Fibroblast of peridontal ligament (primary cell): ENCODE measurements at regions not wholly inside any gene's neighbourhood (a gene's known extent, or its start where the extent isn't known, plus 50 kb on each side); places are given as distances from the start of the nearest gene placed in this dataset.
A peak's percentile ranks its signal among the peaks of the same experiment; 100 is the strongest.

ENCODE experiments used
- DNase-seq: peaks from one replicate; pipeline ENCODE4 v3.0.0-alpha.2; 2010; ENCODE audit errors: extremely low read depth

DNA sequence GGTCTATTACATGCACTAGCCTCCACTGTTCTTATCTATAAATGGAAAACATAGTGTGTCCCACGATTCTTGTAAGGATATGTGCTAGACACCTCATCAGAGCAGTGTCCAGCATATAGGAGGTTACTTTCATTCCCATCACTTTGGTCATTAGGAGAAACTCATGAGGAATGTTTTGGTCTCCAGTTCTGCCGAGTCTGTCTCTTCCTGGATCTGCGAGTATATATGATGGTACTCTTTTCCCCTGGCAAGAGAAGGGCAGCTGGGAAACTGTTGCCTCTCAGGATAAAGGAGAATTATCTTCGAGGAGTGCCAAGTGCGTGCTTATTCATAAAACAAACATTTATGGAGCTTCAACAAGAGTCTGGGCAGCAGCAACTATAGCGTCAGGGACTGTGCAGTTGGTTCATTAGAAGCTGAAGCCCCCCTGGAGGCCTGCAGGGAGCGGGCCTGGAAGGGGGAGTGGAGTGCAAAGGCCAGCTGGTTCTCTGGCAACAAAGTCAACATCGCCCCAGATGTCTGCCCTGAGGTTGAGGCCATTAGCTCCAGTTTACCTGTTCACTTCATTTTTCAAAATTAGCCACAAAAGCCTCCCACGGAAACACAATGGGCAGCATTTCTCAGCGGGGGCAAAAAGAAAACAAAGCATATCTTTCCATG, 811.9 kb downstream of the MAFB start:
- DNase-seq = no peak

DNA sequence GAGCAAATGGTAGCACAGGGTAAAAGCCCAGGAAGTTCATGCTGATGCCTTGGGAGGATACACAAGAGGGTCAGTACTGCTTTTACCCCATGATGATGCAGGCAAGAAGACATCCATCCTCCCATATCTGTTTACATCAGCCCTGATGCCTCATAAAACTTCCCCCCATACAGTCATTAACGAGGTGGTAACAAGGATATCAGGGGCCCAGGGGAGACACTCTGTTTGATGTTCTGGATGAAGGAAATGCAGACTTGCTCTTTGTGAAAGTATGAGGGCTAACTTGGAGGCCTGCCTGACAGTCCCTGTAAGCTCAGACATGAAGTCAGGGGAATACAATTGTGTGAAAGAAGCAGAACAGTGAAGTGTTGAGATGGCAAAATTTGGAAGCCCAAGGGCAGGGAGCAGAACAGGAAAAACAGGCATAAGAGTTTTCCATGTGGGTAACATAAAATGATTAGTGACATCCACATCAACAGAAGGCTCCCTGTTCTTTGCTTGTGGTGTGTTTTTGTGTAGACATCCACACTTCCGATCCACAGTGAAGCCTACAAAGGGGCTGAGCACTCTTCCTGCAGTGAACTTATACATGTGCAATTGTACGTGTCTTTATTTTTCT, 813.4 kb downstream of the MAFB start:
- no peak for DNase-seq

DNA sequence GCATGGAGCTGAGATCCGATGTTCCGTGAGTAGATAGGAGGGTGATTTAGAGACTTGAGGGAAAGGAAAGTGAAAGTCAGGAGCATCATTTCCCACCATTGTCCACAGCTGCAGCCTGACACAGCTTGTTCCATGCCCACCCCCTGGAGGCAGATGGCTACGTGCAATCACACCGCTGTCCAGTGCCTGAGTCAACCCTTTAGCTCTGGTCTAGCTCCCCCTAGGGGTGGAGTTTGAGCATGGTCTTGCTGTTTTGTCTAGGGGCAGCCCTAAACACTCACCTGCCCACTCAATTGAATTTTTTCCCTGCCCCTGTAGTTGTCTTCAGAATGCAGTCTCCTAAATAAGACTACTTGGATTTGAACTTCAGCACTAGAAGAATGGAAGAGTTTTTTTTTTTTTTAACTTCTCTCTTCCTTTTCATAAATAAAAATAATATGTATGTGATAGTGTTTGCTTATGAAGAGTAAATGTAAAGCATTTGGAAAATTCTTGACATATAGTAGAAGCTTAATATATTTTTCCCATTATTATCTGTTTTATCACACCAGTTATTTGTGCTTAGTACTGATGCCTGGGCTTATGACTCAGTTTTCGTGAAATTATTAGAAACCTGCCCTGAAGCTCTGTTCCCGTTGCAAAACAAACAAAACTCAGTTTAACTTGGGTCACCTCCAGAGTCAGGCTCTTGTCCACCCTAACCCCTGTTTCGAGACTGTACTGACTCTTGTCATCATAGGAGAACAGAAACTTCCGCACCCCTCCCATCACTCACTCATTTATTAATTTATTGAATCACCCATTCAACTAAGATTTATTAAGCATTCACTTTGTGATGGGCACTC, 814.8 kb downstream of the MAFB start:
- DNase-seq = peak; percentile 92

GRCh38 chr20:39873286-39873685, 815.8 kb downstream of the MAFB start:
- DNase-seq = no peak

DNA sequence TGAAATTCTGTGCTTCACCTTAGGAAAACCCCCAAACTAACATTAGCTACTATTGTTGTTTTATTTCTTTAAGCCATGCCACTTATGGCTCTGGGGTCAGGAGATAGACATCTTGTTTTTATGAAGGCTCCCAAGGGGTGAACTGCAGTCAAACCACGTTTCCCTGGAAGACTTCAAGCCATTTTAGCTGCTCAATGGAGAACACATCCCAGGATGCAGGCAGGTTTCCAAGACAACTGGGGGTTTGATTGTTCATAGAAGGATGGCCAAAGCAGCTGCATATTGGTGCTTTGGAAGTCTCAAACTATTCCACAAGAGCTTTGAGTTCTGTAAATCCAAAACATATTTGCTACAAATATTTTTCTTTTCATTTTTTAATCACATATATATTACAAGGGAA, 818.0 kb downstream of the MAFB start:
- peak; percentile 51 for DNase-seq

GRCh38 chr20:39865446-39865845, 823.6 kb downstream of the MAFB start:
- DNase-seq = no peak

- DNase-seq = peak; percentile 81
Measured at GRCh38 chr20:39862470-39862891, 826.6 kb downstream of the MAFB start.

GRCh38 chr20:39861381-39861780, 827.7 kb downstream of the MAFB start:
- no peak for DNase-seq

DNA sequence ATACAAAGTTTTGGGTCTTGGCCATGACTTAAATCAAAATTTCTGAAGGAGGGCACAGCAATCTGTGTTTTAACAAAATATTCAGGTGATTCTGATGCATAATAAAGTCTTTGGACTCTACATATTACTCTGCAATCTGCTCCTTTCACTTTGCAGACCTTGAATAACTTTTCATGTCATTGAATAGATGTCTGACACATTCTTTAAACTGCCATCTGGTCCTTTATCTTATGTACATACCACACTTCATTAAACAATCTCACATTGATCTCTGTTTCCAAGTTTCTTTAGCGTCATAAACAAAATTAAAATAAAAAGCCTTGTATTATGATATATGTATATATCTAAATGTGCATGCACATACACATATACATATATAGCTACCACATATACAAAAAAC, 831.2 kb downstream of the MAFB start:
- DNase-seq = no peak

- no peak for DNase-seq
Measured at GRCh38 chr20:39857187-39857586, 831.8 kb downstream of the MAFB start.

GRCh38 chr20:39855799-39856198, 833.2 kb downstream of the MAFB start:
- DNase-seq = peak; percentile 68

- peak; percentile 46 for DNase-seq
Measured at GRCh38 chr20:39855056-39855455, 834.0 kb downstream of the MAFB start.

DNA sequence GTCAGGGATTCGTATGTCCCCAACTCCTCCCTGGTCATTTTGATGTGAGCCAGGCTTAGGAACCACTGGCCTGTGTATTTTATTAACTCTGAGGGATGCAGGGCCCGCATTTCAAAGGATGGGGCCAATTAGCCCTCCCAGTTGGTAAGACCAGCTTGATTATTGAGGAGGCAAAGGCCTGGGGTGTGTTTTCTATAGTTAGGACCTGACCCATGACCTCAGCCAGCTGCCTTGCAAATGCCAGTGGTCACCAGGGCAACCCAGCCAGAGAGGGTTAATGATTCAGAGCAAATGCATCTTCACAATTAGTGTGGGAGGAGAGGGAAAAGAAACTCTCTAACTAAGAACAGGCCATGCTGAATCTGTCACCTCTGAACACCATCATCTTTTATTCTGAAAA, 835.4 kb downstream of the MAFB start:
- peak; percentile 82 for DNase-seq

GRCh38 chr20:39853050-39853449, 836.0 kb downstream of the MAFB start:
- DNase-seq = no peak

DNA sequence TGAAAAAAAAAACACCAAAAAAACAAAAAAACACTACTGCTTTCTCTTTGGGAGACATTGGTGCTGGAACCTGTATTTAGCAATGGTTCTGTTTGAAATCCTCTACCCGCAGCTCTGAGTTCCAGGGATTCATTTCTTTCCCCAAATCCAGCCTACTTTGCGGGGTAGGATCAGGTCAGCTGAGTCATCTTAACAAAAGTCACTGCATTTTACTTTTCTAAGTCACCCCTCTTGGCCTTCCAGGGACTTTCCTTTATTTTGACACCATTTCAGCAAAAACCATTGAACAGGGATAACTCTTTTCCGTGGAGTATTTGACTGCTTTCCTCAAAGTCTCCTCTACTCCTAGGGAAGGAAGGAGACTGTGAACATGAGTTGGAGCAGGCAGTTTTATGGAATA, 837.6 kb downstream of the MAFB start:
- DNase-seq = peak; percentile 83

- no peak for DNase-seq
Measured at GRCh38 chr20:39850821-39851330, 838.2 kb downstream of the MAFB start.

GRCh38 chr20:39850246-39850645, 838.8 kb downstream of the MAFB start:
- peak; percentile 43 for DNase-seq

GRCh38 chr20:39849664-39850063, 839.4 kb downstream of the MAFB start:
- DNase-seq = peak; percentile 92

- no peak for DNase-seq
Measured at GRCh38 chr20:39849171-39849570, 839.9 kb downstream of the MAFB start.

- no peak for DNase-seq
Measured at GRCh38 chr20:39839399-39840119, 849.5 kb downstream of the MAFB start.

DNA sequence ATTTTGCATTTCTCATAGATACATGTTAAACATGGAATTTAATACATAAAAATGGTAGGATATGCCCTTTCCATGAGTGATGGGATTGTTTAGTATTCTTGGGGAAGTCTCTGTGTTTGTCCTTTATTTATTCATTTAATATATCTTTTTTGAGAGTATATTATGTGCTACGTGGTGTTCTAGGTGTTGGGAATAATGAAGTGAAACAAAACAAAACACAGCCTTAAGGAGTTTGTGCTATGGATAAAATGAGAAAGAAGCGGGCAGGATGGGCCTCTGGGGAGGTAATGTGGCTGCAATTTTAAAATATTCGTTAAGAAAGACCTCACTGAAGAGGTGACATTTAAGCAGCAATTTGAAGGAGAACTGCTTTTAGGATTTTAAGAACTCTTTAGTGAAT, 851.5 kb downstream of the MAFB start:
- DNase-seq = no peak
